ENCODE measurements at regions not wholly inside any gene's neighbourhood (a gene's known extent, or its start where the extent isn't known, plus 50 kb on each side); places are given as distances from the start of the nearest gene placed in this dataset.

GRCh38 chr2:22697054-22697788 lies 687.8 kb upstream of the KLHL29 start:
- DNase-seq, result no peak

DNA sequence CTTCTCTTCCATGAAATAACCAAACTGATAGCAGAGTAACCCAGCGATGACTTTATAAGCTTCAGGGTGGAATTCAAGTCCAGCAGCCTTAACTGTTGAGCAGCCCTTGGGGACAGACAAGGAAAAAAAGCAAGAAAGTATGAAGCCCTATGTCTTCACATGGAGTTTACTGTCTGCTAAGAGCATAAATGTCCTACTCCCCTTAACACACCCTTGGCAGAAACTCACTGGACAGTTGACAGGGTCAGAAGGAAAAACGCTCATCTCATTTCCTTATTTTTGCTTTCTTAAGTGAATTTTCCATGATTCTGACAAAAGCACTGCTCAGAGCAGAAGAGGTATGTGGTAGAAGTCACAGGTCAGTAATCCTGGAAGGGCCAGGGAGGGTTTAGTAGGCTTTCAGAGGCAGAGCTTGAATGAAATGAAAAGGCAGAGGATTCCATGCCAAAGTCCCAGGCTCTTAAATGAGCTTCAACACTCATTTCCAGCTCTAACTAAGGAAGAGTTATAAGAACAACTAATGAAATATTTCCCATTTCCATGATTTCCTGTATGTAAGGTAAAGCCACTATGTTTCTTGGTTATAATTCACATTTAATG lies 683.3 kb upstream of the KLHL29 start:
- DNase-seq, result no peak

- no peak for DNase-seq
Observed at GRCh38 chr2:22703286-22703920, 681.6 kb upstream of the KLHL29 start.

DNA sequence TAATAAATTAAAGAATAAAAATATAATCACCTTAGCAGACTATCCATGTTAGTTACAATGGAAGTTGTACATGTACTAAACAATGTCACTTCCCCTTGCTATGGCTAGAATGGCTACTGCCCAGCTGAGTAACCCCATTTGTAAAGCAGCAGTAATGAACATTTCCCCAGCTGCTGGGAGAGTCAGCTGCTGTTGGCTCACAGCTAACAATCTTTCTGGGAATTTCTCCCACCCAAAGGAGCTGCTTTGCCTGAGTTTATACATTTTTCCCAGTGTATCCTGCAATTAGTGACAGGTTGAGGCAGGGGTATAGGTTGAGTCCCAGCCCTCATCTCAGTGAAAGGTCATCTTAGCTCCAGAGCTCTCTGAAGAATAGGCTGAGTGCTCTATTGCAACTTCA lies 665.6 kb upstream of the KLHL29 start:
- DNase-seq, result no peak

GRCh38 chr2:22729466-22729865 lies 655.5 kb upstream of the KLHL29 start:
- DNase-seq, result no peak

DNA sequence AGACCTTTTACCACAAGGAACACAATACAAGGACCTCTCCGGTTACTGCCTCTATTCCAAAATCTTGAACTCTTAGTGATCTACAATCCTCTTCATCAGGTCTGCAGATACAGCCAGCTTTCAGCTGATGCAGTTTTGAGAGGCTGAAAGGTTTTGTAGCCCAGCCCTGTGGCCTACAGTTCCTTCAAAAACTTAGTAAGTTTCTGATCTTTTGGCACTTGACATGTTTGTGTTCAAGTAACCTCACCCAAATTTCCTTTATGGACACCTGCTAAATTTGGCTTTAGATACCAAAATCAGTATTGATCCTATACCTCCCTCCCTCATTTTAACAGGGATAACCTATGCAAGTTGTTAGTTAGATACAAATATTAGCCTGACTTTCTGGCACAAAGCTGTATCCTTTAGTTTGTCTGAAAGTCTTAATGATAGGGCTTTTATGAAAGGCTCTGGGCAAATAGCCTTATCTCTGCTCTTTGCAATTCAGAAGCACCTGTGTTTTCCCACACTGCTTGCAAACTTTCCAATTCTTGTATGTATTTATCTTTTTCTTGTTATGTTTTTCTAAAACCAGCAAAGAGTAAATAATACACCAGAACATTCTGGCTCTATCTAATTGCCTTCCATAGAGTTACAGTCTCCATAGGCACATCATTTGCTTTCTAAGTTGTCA lies 650.5 kb upstream of the KLHL29 start:
- no peak for DNase-seq

DNA sequence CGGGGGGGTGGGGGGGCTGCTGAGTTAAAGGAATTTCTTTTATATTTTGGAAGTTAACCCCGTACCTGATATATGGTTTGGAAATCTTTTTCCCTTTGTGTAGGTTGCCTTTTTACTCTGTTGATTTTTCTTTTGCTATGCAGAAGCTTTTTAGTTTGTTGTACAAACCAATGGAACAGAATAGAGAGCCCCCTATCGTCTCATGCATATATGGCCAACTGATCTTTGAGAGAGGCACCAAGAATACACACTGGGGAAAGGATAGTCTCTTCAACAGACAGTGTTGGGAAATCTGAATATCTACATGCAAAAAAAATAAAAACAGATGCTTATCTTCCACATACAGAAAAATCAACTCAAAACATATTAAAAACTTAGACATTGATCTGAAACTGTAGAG lies 647.8 kb upstream of the KLHL29 start:
- peak; percentile 24 for DNase-seq

DNA sequence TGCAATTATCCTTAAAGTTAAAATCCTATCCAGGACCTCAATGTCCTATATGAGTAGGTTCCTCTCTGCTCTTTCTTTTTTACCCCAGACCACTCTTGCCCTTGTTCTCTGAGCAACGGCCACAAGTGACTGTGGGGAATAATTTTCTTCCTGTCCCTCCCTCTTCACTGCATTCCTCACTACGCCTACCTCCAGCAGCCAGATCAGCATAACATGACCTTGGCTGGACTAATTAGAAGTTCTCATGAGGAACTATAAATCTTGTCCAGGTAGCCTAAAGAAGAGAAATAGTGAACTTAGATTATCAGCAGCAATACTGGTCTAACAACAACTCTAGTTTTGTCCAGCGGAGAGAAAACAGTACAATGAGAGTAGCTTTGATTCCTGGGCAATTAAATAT lies 643.8 kb upstream of the KLHL29 start:
- no peak for DNase-seq

DNA sequence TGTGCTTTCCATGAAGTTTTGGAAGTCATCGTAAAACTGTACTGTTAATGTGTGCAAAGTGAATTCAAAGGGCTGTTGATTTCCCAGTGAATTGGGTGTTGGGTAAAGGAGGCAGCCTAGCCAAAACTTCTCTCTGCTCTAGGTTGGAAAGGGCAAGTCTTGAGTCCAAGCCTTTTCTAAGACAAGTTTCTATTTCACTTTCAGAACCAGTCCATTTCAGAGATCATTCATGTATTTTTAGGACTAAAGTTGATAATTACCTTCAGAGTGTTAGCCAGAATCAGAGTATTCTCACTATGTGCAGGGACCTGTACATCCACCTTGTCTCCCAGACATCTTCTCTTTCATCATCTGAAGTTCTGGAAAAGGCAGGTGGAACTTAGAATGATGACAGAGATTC lies 636.1 kb upstream of the KLHL29 start:
- no peak for DNase-seq

GRCh38 chr2:22753476-22753875 lies 631.5 kb upstream of the KLHL29 start:
- DNase-seq, result peak; percentile 84

GRCh38 chr2:22756276-22757043 lies 628.5 kb upstream of the KLHL29 start:
- peak; percentile 97 for DNase-seq

DNA sequence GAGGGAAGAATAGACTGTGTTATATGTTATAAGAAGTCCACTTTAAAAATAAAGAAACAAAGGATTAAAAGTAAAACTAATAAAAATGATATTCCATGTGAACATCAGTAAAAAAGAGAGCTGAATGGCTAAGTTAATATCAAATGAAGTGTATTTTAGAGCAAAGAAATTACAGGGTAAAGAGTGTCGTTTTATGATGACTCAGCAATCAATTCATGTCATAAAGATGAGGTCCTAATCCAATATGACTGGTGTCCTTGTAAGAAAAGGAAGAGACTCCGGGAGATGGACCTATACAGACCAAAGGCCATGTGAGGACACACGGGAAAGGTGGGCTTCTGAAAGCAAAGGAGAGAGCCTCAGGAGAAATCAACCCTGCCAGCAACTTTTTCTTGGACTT lies 615.5 kb upstream of the KLHL29 start:
- DNase-seq, result no peak

- DNase-seq, result peak; percentile 64
Observed at GRCh38 chr2:22784566-22784965, 600.4 kb upstream of the KLHL29 start.

- DNase-seq, result no peak
Observed at GRCh38 chr2:22786817-22787216, 598.2 kb upstream of the KLHL29 start.

DNA sequence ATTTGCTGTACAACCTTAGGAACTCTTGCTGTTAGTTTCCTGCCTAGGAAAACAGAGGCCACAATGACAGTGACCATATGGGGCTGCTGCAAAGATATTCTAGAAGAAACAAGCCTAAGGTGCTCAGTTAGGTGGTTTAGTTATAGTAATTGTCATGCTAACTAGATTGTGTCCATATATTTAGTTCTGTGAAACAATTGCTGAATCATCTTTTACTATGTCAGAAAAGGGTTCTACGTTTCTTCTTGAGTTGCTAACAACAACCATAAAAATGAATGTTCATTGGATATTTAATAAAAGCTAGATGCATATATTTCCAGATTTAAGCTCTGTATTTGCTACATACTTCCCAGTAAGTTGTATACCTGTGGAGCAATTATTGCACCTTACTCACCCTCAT lies 597.2 kb upstream of the KLHL29 start:
- DNase-seq, result no peak

GRCh38 chr2:22788749-22789327 lies 596.1 kb upstream of the KLHL29 start:
- no peak for DNase-seq

DNA sequence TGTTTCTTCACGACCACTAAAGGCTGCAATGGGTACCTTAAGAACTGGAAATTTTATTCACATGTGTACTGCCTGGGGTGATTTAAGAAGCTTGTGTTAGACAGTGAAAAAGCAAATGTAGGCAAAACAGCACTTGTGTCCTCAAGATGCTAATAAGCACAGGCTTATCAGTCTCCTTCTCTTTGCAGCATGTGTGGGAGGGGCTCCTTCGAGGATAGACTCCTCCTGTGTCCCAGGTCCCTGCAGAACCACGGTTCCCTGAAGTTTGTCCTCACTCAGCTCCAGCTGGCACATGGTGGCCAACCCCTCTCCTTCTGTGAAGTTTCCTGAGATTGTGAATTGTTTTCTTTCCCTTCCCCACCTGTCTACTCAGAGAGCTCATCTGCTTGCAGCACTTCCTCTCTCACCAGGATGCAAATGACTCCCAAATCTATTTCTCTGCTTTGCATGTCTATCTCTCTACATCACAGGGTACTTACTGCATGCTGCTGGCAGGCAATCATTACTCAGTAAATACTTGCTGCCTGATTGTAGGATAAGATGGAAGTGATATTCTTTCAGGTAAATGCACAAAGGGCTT lies 589.6 kb upstream of the KLHL29 start:
- no peak for DNase-seq

GRCh38 chr2:22798386-22798785 lies 586.6 kb upstream of the KLHL29 start:
- DNase-seq, result no peak

GRCh38 chr2:22800412-22800811 lies 584.6 kb upstream of the KLHL29 start:
- DNase-seq, result no peak

DNA sequence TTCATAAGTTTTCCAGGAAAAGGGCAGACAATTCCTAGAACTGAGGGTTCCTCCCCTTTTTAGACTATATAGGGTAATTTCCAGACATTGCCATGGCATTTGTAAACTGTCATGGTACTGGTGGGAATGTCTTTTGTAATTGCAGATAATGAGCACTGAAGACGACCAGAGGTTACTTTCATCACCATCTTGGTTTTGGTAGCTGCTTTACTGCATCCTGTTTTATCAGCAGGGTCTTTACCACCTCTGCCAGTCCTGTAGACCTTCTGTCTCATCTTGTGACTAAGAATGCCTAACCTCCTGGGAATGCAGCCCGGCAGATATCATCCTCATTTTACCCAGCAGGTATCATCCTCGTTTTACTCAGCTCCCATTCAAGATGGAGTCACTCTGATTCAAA lies 583.9 kb upstream of the KLHL29 start:
- no peak for DNase-seq

DNA sequence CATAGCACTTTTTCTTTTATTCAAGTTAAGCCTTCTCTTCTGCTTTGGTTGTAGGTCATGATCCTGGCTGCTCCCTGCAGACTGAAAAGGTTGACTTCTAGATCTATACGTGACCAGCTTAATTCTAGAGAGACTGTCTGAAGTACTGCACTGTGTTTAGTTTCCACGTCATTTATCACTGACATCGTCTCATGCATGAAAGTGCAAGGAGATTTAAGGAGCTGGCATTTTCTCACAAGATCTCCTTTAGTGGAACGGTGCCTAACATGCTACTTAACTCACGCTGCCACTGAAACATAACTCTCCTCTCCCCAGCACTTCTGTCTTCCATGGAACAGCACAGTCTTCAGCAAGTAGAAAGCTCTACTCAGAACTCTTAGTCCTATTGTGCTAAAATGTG lies 583.0 kb upstream of the KLHL29 start:
- DNase-seq, result no peak

GRCh38 chr2:22807872-22808271 lies 577.1 kb upstream of the KLHL29 start:
- DNase-seq, result no peak
